ENCODE measurements at regions not wholly inside any gene's neighbourhood (a gene's known extent, or its start where the extent isn't known, plus 50 kb on each side); places are given as distances from the start of the nearest gene placed in this dataset.

DNA sequence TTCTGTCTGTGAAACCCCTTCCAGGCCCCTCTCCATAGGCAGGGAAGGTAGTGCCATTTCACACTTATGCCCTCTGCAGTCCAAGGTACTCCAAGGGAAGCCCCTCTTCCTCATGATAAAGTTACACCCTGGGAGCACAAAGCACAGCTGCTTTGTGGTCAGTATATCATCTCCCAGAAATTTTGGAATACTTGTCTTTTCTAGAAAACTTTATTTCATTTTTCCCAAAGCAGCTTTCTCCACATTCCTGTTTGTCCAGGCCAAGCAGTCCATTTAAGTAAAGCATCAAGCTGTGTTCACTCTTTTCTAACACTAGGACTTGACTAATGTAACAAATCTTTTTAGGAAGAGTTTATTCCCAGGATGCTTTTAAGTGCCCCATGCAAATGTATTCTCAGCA is 371.8 kb upstream of the RGMB start:
- DNase-seq, result no peak
- no peak overlapping the region for H3K27ac ChIP-seq
- H3K4me3 ChIP-seq, result no peak overlapping the region
- in situ Hi-C loops (cut with MboI; ENCODE audit: low sequenced_read_pairs in 4 of 4), result no loop called here
- H3K36me3 ChIP-seq, result no peaks in the 10 kb centered on the region
- no peak for ATAC-seq
- no peak for TF ChIP-seq POLR2A (IDR thresholded peaks at IDR 0.05)
- TF ChIP-seq, protein P1, sequence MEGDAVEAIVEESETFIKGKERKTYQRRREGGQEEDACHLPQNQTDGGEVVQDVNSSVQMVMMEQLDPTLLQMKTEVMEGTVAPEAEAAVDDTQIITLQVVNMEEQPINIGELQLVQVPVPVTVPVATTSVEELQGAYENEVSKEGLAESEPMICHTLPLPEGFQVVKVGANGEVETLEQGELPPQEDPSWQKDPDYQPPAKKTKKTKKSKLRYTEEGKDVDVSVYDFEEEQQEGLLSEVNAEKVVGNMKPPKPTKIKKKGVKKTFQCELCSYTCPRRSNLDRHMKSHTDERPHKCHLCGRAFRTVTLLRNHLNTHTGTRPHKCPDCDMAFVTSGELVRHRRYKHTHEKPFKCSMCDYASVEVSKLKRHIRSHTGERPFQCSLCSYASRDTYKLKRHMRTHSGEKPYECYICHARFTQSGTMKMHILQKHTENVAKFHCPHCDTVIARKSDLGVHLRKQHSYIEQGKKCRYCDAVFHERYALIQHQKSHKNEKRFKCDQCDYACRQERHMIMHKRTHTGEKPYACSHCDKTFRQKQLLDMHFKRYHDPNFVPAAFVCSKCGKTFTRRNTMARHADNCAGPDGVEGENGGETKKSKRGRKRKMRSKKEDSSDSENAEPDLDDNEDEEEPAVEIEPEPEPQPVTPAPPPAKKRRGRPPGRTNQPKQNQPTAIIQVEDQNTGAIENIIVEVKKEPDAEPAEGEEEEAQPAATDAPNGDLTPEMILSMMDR (IDR thresholded peaks at IDR 0.05 in 4 of 5, conservative IDR thresholded peaks at IDR 0.05 in 1 of 5), result no peak
- intact Hi-C loops (cut with DNase I; ENCODE audit: low total_unique reads), result no loop called here
- H3K27me3 ChIP-seq, result no peaks in the 10 kb centered on the region
- no peaks in the 10 kb centered on the region for H3K4me1 ChIP-seq
- H3K9me3 ChIP-seq, result no peaks in the 10 kb centered on the region

- Histone ChIP-seq H3K9me3 (no peaks in the 10 kb centered on the region), H3K4me1 (no peaks in the 10 kb centered on the region), H3K27me3 (no peaks in the 10 kb centered on the region), H3K4me3 (no peak overlapping the region), H3K36me3 (no peaks in the 10 kb centered on the region), H3K27ac (no peak overlapping the region)
- in situ Hi-C loops (cut with MboI; ENCODE audit: low sequenced_read_pairs in 4 of 4), result no loop called here
- no peak for DNase-seq
- TF ChIP-seq POLR2A (IDR thresholded peaks at IDR 0.05), result no peak
- TF ChIP-seq, protein P1 (IDR thresholded peaks at IDR 0.05 in 4 of 5, conservative IDR thresholded peaks at IDR 0.05 in 1 of 5), result no peak
- intact Hi-C loops (cut with DNase I; ENCODE audit: low total_unique reads), result no loop called here
- no peak for ATAC-seq
Measured at GRCh38 chr5:98402130-98402529, 371.3 kb upstream of the RGMB start.

DNA sequence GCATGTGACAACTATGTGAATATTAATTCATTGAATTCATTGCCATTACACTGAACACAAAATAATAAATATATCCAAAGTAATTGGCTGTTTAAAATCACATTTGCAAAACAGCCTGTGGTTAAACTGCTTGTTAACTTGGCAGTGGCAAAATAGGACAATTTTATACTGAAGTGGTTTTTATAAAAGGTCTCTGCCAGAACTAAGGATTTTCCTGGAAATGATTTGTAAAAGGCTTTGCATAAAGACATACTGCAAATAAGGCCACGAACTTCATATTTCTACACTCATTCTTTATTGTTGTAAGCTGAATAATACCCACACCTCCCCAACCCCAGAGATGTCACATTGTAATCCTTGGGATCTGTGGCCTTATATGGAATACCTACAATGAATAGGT is 370.3 kb upstream of the RGMB start:
- Histone ChIP-seq H3K9me3 (no peaks in the 10 kb centered on the region), H3K4me1 (no peaks in the 10 kb centered on the region), H3K36me3 (no peaks in the 10 kb centered on the region), H3K4me3 (no peak overlapping the region), H3K27ac (no peak overlapping the region), H3K27me3 (no peaks in the 10 kb centered on the region)
- ATAC-seq, result no peak
- intact Hi-C loops (cut with DNase I; ENCODE audit: low total_unique reads), result no loop called here
- DNase-seq, result no peak
- in situ Hi-C loops (cut with MboI; ENCODE audit: low sequenced_read_pairs in 4 of 4), result no loop called here
- TF ChIP-seq, protein P1 (IDR thresholded peaks at IDR 0.05 in 4 of 5, conservative IDR thresholded peaks at IDR 0.05 in 1 of 5), result no peak
- TF ChIP-seq POLR2A (IDR thresholded peaks at IDR 0.05), result no peak

DNA sequence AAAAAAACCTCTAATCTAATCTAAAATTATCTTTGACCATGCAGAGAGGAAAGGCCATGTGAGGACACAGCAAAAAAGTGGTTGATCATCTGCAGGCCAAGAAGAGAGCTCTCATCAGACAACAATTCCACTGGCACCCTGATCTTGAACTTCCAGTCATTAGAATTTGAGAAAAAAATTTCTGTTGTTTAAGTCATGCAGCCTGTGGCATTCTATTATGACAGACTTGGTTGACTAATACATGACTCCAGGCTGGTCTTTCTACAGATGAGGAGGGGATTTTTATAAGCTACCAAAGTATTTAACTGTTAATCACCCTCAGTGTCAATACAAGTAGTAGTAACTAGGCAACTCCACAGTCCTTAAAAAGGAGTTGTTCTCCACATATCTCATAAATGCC is 358.5 kb upstream of the RGMB start:
- Histone ChIP-seq H3K27me3 (no peaks in the 10 kb centered on the region), H3K4me3 (no peak overlapping the region), H3K9me3 (no peaks in the 10 kb centered on the region), H3K27ac (no peak overlapping the region), H3K36me3 (no peaks in the 10 kb centered on the region), H3K4me1 (no peaks in the 10 kb centered on the region)
- DNase-seq (no peak), ATAC-seq (no peak)
- no peak for TF ChIP-seq POLR2A (IDR thresholded peaks at IDR 0.05)
- TF ChIP-seq, protein P1 (IDR thresholded peaks at IDR 0.05 in 4 of 5, conservative IDR thresholded peaks at IDR 0.05 in 1 of 5), result no peak
- intact Hi-C loops (cut with DNase I; ENCODE audit: low total_unique reads) (no loop called here), in situ Hi-C loops (cut with MboI; ENCODE audit: low sequenced_read_pairs in 4 of 4) (no loop called here)

- ATAC-seq, result no peak
- no peak overlapping the region for H3K4me3 ChIP-seq
- in situ Hi-C loops (cut with MboI; ENCODE audit: low sequenced_read_pairs in 4 of 4) (no loop called here), intact Hi-C loops (cut with DNase I; ENCODE audit: low total_unique reads) (no loop called here)
- H3K27me3 ChIP-seq, result no peaks in the 10 kb centered on the region
- no peaks in the 10 kb centered on the region for H3K4me1 ChIP-seq
- no peaks in the 10 kb centered on the region for H3K9me3 ChIP-seq
- DNase-seq, result no peak
- TF ChIP-seq, protein P1 (IDR thresholded peaks at IDR 0.05 in 4 of 5, conservative IDR thresholded peaks at IDR 0.05 in 1 of 5), result no peak
- TF ChIP-seq POLR2A (IDR thresholded peaks at IDR 0.05), result no peak
- no peak overlapping the region for H3K27ac ChIP-seq
- no peaks in the 10 kb centered on the region for H3K36me3 ChIP-seq
Measured at GRCh38 chr5:98415663-98416062, 357.8 kb upstream of the RGMB start.

Measured in gastrocnemius medialis (tissue), 4 donors.